Astrocyte (in vitro differentiated cells and primary cell): ENCODE measurements at regions not wholly inside any gene's neighbourhood (a gene's known extent, or its start where the extent isn't known, plus 50 kb on each side); places are given as distances from the start of the nearest gene placed in this dataset.

Experiments used
- EZH2 ChIP-seq: IDR thresholded peaks from 2 replicates; pipeline ENCODE4 v1.6.1; 2012; ENCODE audit warnings: mild to moderate bottlenecking, low read length, inconsistent platforms; ENCODE audit not compliant: insufficient read depth
- TF ChIP-seq, protein P1 (sequence below): IDR thresholded peaks from 2 replicates; pipeline ENCODE4 v1.5.1; 2011; ENCODE audit warnings: low read depth, mild to moderate bottlenecking, inconsistent platforms, low read length, moderate library complexity; ENCODE audit not compliant: insufficient read depth

DNA sequence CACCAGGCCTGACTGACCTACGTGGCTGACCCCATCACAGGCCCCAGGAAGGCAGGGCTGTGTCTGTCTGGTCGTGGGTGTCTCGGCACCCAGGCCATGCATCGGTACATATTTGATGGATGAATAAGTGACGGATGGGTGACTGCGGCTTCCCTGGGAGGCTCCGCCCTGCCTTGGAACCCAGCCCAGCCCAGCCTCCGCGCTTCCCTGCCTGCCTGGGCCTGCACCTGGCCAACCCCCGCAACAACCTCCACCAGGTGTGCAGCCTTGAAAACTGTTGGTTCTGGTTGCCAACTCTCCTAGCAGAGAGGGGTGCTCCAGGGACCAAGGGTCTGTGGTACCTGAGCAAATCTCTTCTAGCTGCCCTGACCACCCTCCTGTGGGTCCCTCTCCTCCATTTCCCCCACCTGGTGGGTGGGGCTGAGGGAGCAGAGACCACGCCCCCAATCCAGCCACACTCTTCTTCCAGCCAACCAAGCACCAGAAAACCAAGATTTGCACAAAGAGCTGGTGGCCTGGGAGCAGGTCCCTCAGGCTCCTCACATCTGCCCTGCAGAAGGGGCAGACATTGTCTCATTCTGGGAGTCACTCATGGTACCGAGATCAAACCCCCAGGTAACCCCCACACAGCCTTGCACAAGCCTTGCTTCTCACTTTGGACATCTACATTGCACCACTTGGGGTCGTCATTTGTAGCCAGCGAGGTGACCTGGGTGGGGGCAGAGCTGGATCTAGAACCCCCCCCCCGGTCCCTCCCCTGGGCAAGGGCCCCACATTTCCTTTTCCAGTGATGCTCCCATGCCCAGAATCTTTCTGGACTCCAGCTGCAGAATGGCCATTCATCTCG lies 100.6 kb upstream of the IER5L start:
- TF ChIP-seq, protein P1, sequence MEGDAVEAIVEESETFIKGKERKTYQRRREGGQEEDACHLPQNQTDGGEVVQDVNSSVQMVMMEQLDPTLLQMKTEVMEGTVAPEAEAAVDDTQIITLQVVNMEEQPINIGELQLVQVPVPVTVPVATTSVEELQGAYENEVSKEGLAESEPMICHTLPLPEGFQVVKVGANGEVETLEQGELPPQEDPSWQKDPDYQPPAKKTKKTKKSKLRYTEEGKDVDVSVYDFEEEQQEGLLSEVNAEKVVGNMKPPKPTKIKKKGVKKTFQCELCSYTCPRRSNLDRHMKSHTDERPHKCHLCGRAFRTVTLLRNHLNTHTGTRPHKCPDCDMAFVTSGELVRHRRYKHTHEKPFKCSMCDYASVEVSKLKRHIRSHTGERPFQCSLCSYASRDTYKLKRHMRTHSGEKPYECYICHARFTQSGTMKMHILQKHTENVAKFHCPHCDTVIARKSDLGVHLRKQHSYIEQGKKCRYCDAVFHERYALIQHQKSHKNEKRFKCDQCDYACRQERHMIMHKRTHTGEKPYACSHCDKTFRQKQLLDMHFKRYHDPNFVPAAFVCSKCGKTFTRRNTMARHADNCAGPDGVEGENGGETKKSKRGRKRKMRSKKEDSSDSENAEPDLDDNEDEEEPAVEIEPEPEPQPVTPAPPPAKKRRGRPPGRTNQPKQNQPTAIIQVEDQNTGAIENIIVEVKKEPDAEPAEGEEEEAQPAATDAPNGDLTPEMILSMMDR: no peak
- no peak for TF ChIP-seq EZH2
